Left lung (tissue), 4 donors: ENCODE measurements at regions not wholly inside any gene's neighbourhood (a gene's known extent, or its start where the extent isn't known, plus 50 kb on each side); places are given as distances from the start of the nearest gene placed in this dataset.

Experiments
- ATAC-seq: fragments of 200-7000 bp; cut with Tn5 transposase; one replicate; pipeline ENCODE4 v1.9.1; 2020; ENCODE audit warnings: moderate library complexity
- DNase-seq, 4 donors: peaks; one replicate each; pipeline ENCODE4 v3.0.0-alpha.2; 2013 to 2020
- H3K27ac ChIP-seq, 2 donors: fragments of 200-600 bp; sonication (generic) in 1 of 2; one replicate each; pipeline versions ENCODE4 v1.5.0 to v1.8.0; 2020 to 2021
- H3K27me3 ChIP-seq, 2 donors: fragments of 200-600 bp; sonication (generic) in 1 of 2; one replicate each; pipeline versions ENCODE4 v1.5.0 to v1.8.0; 2020 to 2021
- H3K36me3 ChIP-seq, 2 donors: fragments of 200-600 bp; sonication (generic) in 1 of 2; one replicate each; pipeline versions ENCODE4 v1.5.0 to v1.8.0; 2020 to 2021
- H3K4me1 ChIP-seq, 2 donors: fragments of 200-600 bp; one replicate each; pipeline ENCODE4 v1.8.0; 2021
- H3K4me3 ChIP-seq, 2 donors: fragments of 200-600 bp; sonication (generic) in 1 of 2; one replicate each; pipeline versions ENCODE4 v1.5.0 to v1.8.0; 2020 to 2021; ENCODE audit warnings: mild to moderate bottlenecking in 1 of 2
- H3K9me3 ChIP-seq, 2 donors: fragments of 200-600 bp; sonication (generic) in 1 of 2; one replicate each; pipeline versions ENCODE4 v1.5.0 to v1.8.0; 2020 to 2021
- intact Hi-C, 2 donors: fragments of 100-400 bp; cut with DNase I; formaldehyde crosslinking; loops; one replicate each; pipeline versions ENCODE4 v1.11.2 to v1.14.2; 2022
- TF ChIP-seq, protein P1 (sequence below), 2 donors: fragments of 200-600 bp; sonication (generic) in 1 of 2; IDR thresholded peaks; one replicate each; pipeline versions ENCODE4 v1.5.0 to v1.8.0; 2021; ENCODE audit warnings: antibody characterized with exemption in 2 of 2
- donor health status: DM: no; HTN: yes; CAD: no.
- donor health status: DM: no; HTN: no; CAD: no.

DNA sequence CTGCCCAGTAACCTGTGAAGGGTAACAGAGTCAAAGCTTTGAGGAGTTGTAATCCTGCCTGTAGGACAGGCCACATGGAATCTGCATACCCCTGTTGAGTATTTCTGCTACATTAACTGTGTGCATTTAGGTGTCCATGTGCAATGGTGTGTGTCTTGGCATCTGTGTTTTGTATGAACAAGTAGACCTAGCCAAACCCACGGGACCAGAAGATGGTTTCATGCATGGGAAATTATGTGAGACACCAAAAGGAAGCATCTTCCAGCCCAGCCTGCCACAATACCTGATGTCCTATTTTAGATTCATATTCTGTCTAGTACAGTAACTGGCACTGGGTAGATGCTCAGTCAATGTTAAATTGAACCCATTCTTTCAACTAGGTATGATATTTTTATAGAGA, 70.8 kb upstream of the KCND3 start:
- Histone ChIP-seq H3K36me3 (no peaks in the 10 kb centered on the region), H3K27me3 (no peaks in the 10 kb centered on the region), H3K4me3 (no peak overlapping the region), H3K9me3 (no peaks in the 10 kb centered on the region), H3K4me1 (no peaks in the 10 kb centered on the region), H3K27ac (no peak overlapping the region)
- DNase-seq: no peak
- intact Hi-C loops: no loop called here
- TF ChIP-seq, protein P1, sequence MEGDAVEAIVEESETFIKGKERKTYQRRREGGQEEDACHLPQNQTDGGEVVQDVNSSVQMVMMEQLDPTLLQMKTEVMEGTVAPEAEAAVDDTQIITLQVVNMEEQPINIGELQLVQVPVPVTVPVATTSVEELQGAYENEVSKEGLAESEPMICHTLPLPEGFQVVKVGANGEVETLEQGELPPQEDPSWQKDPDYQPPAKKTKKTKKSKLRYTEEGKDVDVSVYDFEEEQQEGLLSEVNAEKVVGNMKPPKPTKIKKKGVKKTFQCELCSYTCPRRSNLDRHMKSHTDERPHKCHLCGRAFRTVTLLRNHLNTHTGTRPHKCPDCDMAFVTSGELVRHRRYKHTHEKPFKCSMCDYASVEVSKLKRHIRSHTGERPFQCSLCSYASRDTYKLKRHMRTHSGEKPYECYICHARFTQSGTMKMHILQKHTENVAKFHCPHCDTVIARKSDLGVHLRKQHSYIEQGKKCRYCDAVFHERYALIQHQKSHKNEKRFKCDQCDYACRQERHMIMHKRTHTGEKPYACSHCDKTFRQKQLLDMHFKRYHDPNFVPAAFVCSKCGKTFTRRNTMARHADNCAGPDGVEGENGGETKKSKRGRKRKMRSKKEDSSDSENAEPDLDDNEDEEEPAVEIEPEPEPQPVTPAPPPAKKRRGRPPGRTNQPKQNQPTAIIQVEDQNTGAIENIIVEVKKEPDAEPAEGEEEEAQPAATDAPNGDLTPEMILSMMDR (IDR thresholded peaks at IDR 0.05): no peak
- ATAC-seq: no peak

DNA sequence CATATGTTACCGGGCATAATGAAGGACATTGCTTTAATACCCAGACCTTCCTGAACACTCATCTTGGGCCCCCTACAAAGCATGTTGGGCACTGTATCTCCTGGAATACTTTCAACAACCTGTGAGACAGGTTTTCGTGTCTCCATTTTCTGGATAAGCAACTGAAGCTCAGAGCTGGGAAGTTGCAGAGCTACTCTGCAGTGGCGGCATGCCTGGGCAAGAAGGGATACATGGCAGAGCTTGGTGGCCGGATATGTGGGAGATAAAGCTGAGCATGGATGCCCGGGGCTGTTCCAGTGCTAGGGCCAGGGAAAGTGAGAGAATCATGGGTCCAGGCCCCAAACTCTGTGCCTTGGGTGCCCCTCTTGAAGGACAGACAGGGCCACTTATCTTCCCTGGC, 71.6 kb upstream of the KCND3 start:
- no peak overlapping the region for H3K4me3 ChIP-seq
- H3K36me3 ChIP-seq: no peaks in the 10 kb centered on the region
- H3K9me3 ChIP-seq: no peaks in the 10 kb centered on the region
- TF ChIP-seq, protein P1 (IDR thresholded peaks at IDR 0.05): no peak
- DNase-seq (no peak), ATAC-seq (no peak)
- no peaks in the 10 kb centered on the region for H3K27me3 ChIP-seq
- no peaks in the 10 kb centered on the region for H3K4me1 ChIP-seq
- H3K27ac ChIP-seq: no peak overlapping the region
- intact Hi-C loops: no loop called here

GRCh38 chr1:112061901-112062320, 72.4 kb upstream of the KCND3 start:
- no peak for ATAC-seq
- no peak for DNase-seq
- intact Hi-C loops: no loop called here
- Histone ChIP-seq H3K36me3 (no peaks in the 10 kb centered on the region), H3K4me1 (no peaks in the 10 kb centered on the region), H3K27ac (no peak overlapping the region), H3K27me3 (no peaks in the 10 kb centered on the region), H3K4me3 (no peak overlapping the region), H3K9me3 (no peaks in the 10 kb centered on the region)
- TF ChIP-seq, protein P1 (IDR thresholded peaks at IDR 0.05): no peak

DNA sequence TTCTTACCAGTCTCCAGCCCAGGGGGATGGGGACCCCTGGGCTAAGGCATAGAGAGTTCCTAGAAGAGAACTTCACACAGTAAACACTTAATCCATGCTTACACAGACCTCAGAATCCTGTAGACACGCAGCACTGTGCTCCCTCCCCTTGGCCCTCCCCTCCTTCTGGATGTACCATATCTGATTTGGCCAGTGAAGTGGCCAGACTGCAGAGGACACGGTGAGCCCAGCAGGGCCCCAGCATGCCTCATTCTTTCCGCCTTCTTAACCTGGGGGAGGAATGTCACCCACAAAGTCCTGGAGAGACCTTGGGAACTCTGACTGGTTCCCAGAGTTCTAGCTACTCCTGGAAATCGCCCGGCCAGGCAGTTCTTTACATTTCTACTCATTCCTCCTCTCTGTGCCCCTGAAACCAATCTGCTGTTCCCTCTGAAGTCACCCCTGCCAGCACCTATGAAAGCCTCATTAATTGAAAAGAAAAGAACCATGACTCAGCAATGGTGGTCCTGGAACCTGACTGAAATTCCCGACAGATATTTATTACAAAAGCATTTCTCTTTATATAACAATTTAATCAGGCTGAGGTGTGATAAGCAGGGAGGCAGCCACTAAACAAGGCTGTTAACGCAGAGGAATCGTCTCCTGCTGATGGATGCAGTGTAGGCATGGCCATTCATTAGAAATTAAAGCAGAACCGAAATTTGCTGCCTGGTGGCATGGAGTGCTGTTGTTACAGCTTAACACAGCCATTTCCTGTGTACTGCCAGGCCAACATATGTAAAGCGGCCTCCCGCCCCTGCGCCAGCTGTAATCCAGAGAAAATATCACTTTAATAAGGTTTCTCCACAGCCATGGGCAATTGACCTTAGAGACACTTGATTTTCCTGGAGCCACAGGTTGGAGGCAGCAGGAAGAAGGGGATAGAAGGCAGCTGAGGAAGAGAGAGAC, 74.6 kb upstream of the KCND3 start:
- TF ChIP-seq, protein P1 (IDR thresholded peaks at IDR 0.05): no peak
- Histone ChIP-seq H3K36me3 (no peaks in the 10 kb centered on the region), H3K4me3 (no peak overlapping the region), H3K9me3 (no peaks in the 10 kb centered on the region), H3K27ac (no peak overlapping the region), H3K27me3 (no peaks in the 10 kb centered on the region), H3K4me1 (no peaks in the 10 kb centered on the region)
- DNase-seq (peak in 1 of 4 donors; percentile 3), ATAC-seq (no peak)
- intact Hi-C loops: no loop called here

DNA sequence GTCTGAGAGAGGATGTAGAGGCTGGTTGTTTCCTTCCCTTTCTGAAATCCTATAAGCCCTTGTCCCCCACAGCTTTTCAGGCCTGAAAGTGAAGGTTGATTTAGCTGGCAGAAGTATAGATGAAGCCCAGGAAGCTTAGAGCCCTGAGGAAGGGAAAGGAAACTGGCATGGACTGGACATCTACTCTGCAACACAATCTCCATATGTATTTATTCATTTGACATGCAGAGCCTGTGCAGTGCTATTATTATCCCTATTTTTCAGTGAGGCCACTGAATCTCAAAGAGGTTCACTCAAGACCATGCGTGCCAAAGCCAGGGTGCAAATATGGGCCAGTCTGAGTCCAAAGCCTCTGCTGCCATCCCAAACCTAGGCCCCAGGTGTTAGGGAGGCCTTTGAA, 78.5 kb upstream of the KCND3 start:
- H3K4me3 ChIP-seq: no peak overlapping the region
- TF ChIP-seq, protein P1 (IDR thresholded peaks at IDR 0.05): no peak
- DNase-seq (no peak), ATAC-seq (no peak)
- H3K36me3 ChIP-seq: no peaks in the 10 kb centered on the region
- peaks cover 0 to 3% of the 10 kb centered on the region in 2 donors for H3K9me3 ChIP-seq
- H3K27me3 ChIP-seq: no peaks in the 10 kb centered on the region
- no peak overlapping the region for H3K27ac ChIP-seq
- no peaks in the 10 kb centered on the region for H3K4me1 ChIP-seq
- intact Hi-C loops: no loop called here
